Naive thymus-derived CD8-positive, alpha-beta T cell (primary cell): ENCODE measurements at regions not wholly inside any gene's neighbourhood (a gene's known extent, or its start where the extent isn't known, plus 50 kb on each side); places are given as distances from the start of the nearest gene placed in this dataset.
"Not testable (repeated sequence)": the region's sequence is repeated elsewhere in the genome, so short reads cannot be mapped to it uniquely, and the experiment has no call there.

Experiments
- ATAC-seq, 2 donors: fragments of 150-1000 bp; cut with Tn5 transposase in 1 of 2; sonication (Bioruptor Pico), chemical (Tn5 transposase) in 1 of 2; 1 replicate in 1 of 2; 2 replicates in 1 of 2; pipeline ENCODE4 v1.10.0; 2021; ENCODE audit warnings: mild to moderate bottlenecking in 2 of 2, moderate library complexity in 2 of 2
- POLR2A ChIA-PET: fragments of 350-600 bp; sonication (Branson Sonifier 250); formaldehyde crosslinking; loops from one replicate; lab custom pipeline; 2021; ENCODE audit warnings: antibody characterized with exemption; lab: Charles Lee
- DNase-seq, 10 donors: peaks; one replicate each; pipeline versions ENCODE4 v3.0.0 to v3.0.0-alpha.2; 2020 to 2022
- H3K27ac Mint-ChIP-seq, 10 donors: one replicate each; pipeline ENCODE4 v1.8.0; 2020 to 2022; ENCODE audit warnings: mild to moderate bottlenecking in 10 of 10, mixed read lengths in 10 of 10, moderate library complexity in 4 of 10, inconsistent platforms in 1 of 10
- H3K27me3 Mint-ChIP-seq, 5 donors: one replicate each; pipeline ENCODE4 v1.8.0; 2021 to 2022; ENCODE audit warnings: mixed read lengths in 5 of 5
- H3K36me3 Mint-ChIP-seq, 3 donors: one replicate each; pipeline ENCODE4 v1.8.0; 2020 to 2022; ENCODE audit warnings: mixed read lengths in 3 of 3, mild to moderate bottlenecking in 2 of 3, inconsistent platforms in 1 of 3
- H3K4me1 Mint-ChIP-seq, 4 donors: one replicate each; pipeline ENCODE4 v1.8.0; 2021 to 2022; ENCODE audit warnings: mixed read lengths in 4 of 4
- H3K4me3 Mint-ChIP-seq, 10 donors: one replicate each; pipeline ENCODE4 v1.8.0; 2020 to 2022; ENCODE audit warnings: mild to moderate bottlenecking in 10 of 10, mixed read lengths in 10 of 10, moderate library complexity in 6 of 10, inconsistent platforms in 1 of 10
- H3K9me3 Mint-ChIP-seq, 9 donors: one replicate each; pipeline ENCODE4 v1.8.0; 2020 to 2022; ENCODE audit warnings: mixed read lengths in 9 of 9, mild to moderate bottlenecking in 3 of 9, inconsistent platforms in 1 of 9, moderate library complexity in 1 of 9

- ATAC-seq, result no peak
- peaks cover 0 to 11% (median 0%) of the 10 kb centered on the region in 5 donors for H3K27me3 Mint-ChIP-seq
- POLR2A ChIA-PET, result no interaction called here
- H3K4me3 Mint-ChIP-seq, result no peak overlapping the region
- H3K27ac Mint-ChIP-seq, result no peak overlapping the region
- no peak for DNase-seq
- H3K9me3 Mint-ChIP-seq, result peaks cover 0 to 31% (median 9%) of the 10 kb centered on the region in 9 donors
- no peaks in the 10 kb centered on the region for H3K36me3 Mint-ChIP-seq
- no peaks in the 10 kb centered on the region for H3K4me1 Mint-ChIP-seq
These were observed 169.2 kb upstream of the IRS2 start for GRCh38 chr13:109955598-109955997.

DNA sequence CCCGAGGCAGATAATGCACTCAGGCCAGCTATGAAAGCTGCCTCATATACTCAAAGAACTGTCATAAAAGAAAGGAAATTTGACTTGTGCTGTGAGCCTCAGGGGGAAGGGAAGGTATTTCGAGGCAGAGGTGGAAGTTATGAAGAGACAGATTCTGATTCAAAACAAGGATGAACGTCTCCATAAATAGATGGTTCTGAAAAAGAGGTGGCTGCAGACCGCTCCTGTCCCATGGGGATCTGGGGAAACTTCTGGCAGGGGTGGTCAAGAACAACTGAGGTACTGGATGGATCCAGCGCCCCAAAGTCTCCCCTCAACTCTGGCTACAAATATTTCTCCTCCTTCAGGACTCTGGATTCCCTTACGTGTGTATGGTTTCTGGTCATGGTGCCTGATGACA lies 168.1 kb upstream of the IRS2 start:
- Mint-ChIP-seq H3K9me3 (peaks cover 0 to 27% (median 10%) of the 10 kb centered on the region in 9 donors), H3K36me3 (no peaks in the 10 kb centered on the region), H3K27ac (no peak overlapping the region), H3K4me3 (no peak overlapping the region), H3K27me3 (peaks cover 0 to 11% (median 2%) of the 10 kb centered on the region in 5 donors), H3K4me1 (peaks cover 0 to 2% (median 0%) of the 10 kb centered on the region in 4 donors)
- POLR2A ChIA-PET, result no interaction called here
- ATAC-seq (no peak), DNase-seq (no peak)

- no peak overlapping the region for H3K4me3 Mint-ChIP-seq
- H3K27ac Mint-ChIP-seq, result peak overlapping the region in 1 of 10 donors; percentile 49
- H3K36me3 Mint-ChIP-seq, result no peaks in the 10 kb centered on the region
- H3K4me1 Mint-ChIP-seq, result peaks cover 0 to 2% (median 0%) of the 10 kb centered on the region in 4 donors
- POLR2A ChIA-PET, result no interaction called here
- H3K9me3 Mint-ChIP-seq, result peaks cover 0 to 12% (median 3%) of the 10 kb centered on the region in 9 donors
- ATAC-seq, result no peak
- H3K27me3 Mint-ChIP-seq, result peaks cover 2 to 22% (median 4%) of the 10 kb centered on the region in 5 donors
- no peak for DNase-seq
These were observed 165.1 kb upstream of the IRS2 start for GRCh38 chr13:109951491-109951890.

DNA sequence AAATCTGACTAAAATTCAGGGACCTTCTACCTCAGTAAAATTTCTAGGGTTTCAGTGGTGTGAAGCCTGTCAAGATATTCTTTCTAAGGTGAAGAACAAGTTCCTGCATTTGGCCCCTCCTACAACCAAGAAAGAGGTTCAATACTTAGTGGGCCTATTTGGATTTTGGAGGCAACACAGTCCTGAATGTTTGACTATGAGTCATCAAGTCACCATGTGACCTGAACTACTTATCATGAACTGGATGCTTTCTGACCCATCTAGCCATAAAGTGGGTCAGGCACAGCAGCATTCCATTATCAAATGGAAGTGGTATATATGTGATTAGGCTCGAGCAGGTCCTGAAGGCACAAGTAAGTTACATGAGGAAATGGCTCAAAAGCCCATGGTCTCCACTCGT lies 163.0 kb upstream of the IRS2 start:
- no peak overlapping the region for H3K27ac Mint-ChIP-seq
- ATAC-seq (no peak), DNase-seq (no peak)
- peaks cover 0 to 20% (median 7%) of the 10 kb centered on the region in 9 donors for H3K9me3 Mint-ChIP-seq
- peaks cover 0 to 5% (median 0%) of the 10 kb centered on the region in 3 donors for H3K36me3 Mint-ChIP-seq
- no peak overlapping the region for H3K4me3 Mint-ChIP-seq
- H3K4me1 Mint-ChIP-seq, result peaks cover 0 to 2% (median 0%) of the 10 kb centered on the region in 4 donors
- POLR2A ChIA-PET, result no interaction called here
- peaks cover 4 to 30% (median 4%) of the 10 kb centered on the region in 5 donors for H3K27me3 Mint-ChIP-seq

- Mint-ChIP-seq H3K4me3 (no peak overlapping the region), H3K27me3 (peaks cover 5 to 19% (median 11%) of the 10 kb centered on the region in 5 donors), H3K27ac (no peak overlapping the region), H3K4me1 (peaks cover 0 to 2% (median 0%) of the 10 kb centered on the region in 4 donors), H3K9me3 (peaks cover 0 to 20% (median 4%) of the 10 kb centered on the region in 9 donors), H3K36me3 (peaks cover 0 to 5% (median 0%) of the 10 kb centered on the region in 3 donors)
- POLR2A ChIA-PET, result no interaction called here
- ATAC-seq (no peak), DNase-seq (no peak)
These were observed 160.6 kb upstream of the IRS2 start for GRCh38 chr13:109947006-109947405.

- no peak overlapping the region for H3K4me3 Mint-ChIP-seq
- H3K36me3 Mint-ChIP-seq, result peaks cover 0 to 5% (median 0%) of the 10 kb centered on the region in 3 donors
- POLR2A ChIA-PET, result no interaction called here
- H3K9me3 Mint-ChIP-seq, result peaks cover 0 to 17% (median 4%) of the 10 kb centered on the region in 9 donors
- H3K27ac Mint-ChIP-seq, result no peak overlapping the region
- peaks cover 5 to 19% (median 11%) of the 10 kb centered on the region in 5 donors for H3K27me3 Mint-ChIP-seq
- ATAC-seq (no peak), DNase-seq (no peak)
- H3K4me1 Mint-ChIP-seq, result peaks cover 0 to 2% (median 0%) of the 10 kb centered on the region in 4 donors
These were observed 159.0 kb upstream of the IRS2 start for GRCh38 chr13:109945206-109945960.

- DNase-seq, result no peak
- POLR2A ChIA-PET, result no interaction called here
- ATAC-seq, result no peak
- peaks cover 0 to 5% (median 0%) of the 10 kb centered on the region in 3 donors for H3K36me3 Mint-ChIP-seq
- no peak overlapping the region for H3K27ac Mint-ChIP-seq
- no peak overlapping the region for H3K4me3 Mint-ChIP-seq
- H3K4me1 Mint-ChIP-seq, result no peaks in the 10 kb centered on the region
- H3K27me3 Mint-ChIP-seq, result peaks cover 3 to 14% (median 9%) of the 10 kb centered on the region in 5 donors
- H3K9me3 Mint-ChIP-seq, result peaks cover 0 to 17% (median 4%) of the 10 kb centered on the region in 9 donors
These were observed 155.6 kb upstream of the IRS2 start for GRCh38 chr13:109941951-109942350.

DNA sequence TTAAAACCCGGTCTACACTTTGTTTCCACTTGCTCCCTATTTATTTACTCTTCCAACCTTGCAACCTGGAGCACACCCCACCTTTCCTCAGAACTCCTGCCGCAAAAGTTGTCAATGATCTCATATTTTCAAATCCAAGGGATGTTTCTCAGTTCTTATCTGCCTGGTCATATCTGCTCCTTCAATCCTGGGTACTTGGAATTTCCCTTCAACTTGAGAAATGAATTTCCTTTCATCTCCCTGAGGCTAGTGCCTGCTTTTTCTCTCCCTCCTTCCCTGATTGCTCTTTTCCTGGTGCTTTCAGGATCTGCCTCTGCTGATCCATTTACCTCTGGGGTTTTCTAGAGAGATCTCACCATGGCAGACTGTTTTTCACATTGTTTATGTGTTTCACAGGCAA lies 154.8 kb upstream of the IRS2 start:
- no peak for ATAC-seq
- no peak overlapping the region for H3K4me3 Mint-ChIP-seq
- no peak overlapping the region for H3K27ac Mint-ChIP-seq
- peaks cover 0 to 5% (median 0%) of the 10 kb centered on the region in 3 donors for H3K36me3 Mint-ChIP-seq
- POLR2A ChIA-PET, result no interaction called here
- peaks cover 0 to 17% (median 4%) of the 10 kb centered on the region in 9 donors for H3K9me3 Mint-ChIP-seq
- peaks cover 3 to 9% (median 5%) of the 10 kb centered on the region in 5 donors for H3K27me3 Mint-ChIP-seq
- H3K4me1 Mint-ChIP-seq, result no peaks in the 10 kb centered on the region
- no peak for DNase-seq

- H3K27me3 Mint-ChIP-seq, result peaks cover 0 to 9% (median 3%) of the 10 kb centered on the region in 5 donors
- H3K36me3 Mint-ChIP-seq, result peaks cover 0 to 5% (median 0%) of the 10 kb centered on the region in 3 donors
- no peak overlapping the region for H3K4me3 Mint-ChIP-seq
- POLR2A ChIA-PET, result no interaction called here
- DNase-seq, result no peak
- no peaks in the 10 kb centered on the region for H3K4me1 Mint-ChIP-seq
- ATAC-seq, result no peak
- no peak overlapping the region for H3K27ac Mint-ChIP-seq
- peaks cover 0 to 15% (median 0%) of the 10 kb centered on the region in 9 donors for H3K9me3 Mint-ChIP-seq
These were observed 154.3 kb upstream of the IRS2 start for GRCh38 chr13:109940637-109941036.

DNA sequence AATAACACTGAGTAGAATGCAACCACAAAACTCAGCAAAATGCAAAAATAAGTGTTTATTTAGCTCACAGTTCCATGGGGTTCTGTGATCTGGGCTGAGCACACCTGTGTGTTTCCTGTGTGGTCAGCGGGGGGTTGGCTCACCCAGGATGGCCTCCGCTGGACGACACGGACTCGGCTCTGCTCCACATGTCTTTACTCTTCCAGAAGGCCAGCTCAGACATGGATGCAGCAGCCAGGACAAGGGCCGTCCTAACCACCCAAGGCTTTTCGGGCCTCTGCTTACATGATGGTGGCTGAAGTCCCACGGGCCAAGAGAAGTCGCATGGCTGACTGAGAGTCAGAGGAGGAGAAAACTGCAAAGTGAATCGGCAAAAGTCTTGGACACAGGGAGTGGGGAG lies 153.5 kb upstream of the IRS2 start:
- Mint-ChIP-seq H3K4me3 (no peak overlapping the region), H3K27ac (no peak overlapping the region), H3K9me3 (peaks cover 0 to 8% (median 5%) of the 10 kb centered on the region in 9 donors), H3K4me1 (no peaks in the 10 kb centered on the region), H3K36me3 (no peaks in the 10 kb centered on the region), H3K27me3 (peaks cover 0 to 9% (median 3%) of the 10 kb centered on the region in 5 donors)
- DNase-seq (no peak), ATAC-seq (no peak)
- POLR2A ChIA-PET, result no interaction called here

DNA sequence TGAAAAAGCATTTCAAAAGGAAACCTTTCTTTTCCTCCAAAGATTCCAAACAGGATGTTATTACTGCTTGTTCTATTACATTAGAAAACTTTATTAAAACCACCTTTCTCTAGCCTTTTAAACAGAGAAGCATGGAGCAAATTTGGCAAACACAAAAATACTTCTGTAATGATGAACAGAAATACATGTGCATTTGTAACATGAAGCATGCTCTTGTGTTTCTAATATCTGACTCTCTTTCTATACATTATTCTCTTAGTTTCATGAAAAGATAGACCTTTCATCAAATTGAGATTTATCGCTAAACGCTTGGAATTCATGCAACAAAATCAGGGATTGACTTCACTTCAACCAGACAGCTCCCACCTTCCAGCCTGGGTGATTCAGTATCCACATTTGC lies 152.8 kb upstream of the IRS2 start:
- POLR2A ChIA-PET, result no interaction called here
- H3K36me3 Mint-ChIP-seq, result no peaks in the 10 kb centered on the region
- no peak overlapping the region for H3K27ac Mint-ChIP-seq
- H3K4me1 Mint-ChIP-seq, result no peaks in the 10 kb centered on the region
- no peak for ATAC-seq
- peaks cover 0 to 5% (median 3%) of the 10 kb centered on the region in 5 donors for H3K27me3 Mint-ChIP-seq
- no peak for DNase-seq
- peaks cover 0 to 11% (median 3%) of the 10 kb centered on the region in 9 donors for H3K9me3 Mint-ChIP-seq
- H3K4me3 Mint-ChIP-seq, result no peak overlapping the region

DNA sequence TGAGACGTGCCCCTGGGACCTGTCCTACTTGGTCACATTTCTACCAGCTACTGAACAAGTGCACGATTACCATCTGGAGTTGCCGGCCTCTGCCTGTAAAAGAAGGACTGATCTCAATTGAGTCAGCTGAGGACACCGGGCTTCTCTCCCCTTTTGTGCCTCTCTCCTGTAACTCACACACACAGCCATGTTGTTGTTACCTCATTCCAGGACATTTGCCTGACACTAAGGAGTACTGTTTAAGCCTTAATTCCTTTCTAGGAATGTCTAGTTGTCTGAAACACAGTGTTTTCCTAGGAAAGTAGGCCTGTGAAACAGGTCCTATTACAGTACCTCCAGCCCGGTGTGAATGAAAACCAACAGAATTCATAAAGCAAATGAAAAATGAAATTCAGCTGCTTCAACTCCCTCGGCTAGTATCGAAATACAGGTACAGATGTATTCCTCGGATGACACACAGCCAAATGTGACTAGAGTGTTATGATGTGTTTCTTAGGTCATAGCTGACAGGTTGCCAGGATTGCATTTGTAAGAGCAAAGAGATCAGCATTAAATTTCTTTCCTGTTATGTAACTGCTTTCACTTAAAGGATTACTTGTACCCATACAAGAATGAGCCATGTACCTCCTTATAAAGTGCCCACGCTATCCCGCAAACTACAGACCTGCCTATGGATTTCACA lies 152.0 kb upstream of the IRS2 start:
- H3K4me3 Mint-ChIP-seq, result no peak overlapping the region
- ATAC-seq (no peak), DNase-seq (no peak)
- no peaks in the 10 kb centered on the region for H3K4me1 Mint-ChIP-seq
- peaks cover 0 to 11% (median 0%) of the 10 kb centered on the region in 9 donors for H3K9me3 Mint-ChIP-seq
- POLR2A ChIA-PET, result no interaction called here
- H3K36me3 Mint-ChIP-seq, result no peaks in the 10 kb centered on the region
- H3K27ac Mint-ChIP-seq, result no peak overlapping the region
- peaks cover 0 to 2% (median 0%) of the 10 kb centered on the region in 5 donors for H3K27me3 Mint-ChIP-seq

DNA sequence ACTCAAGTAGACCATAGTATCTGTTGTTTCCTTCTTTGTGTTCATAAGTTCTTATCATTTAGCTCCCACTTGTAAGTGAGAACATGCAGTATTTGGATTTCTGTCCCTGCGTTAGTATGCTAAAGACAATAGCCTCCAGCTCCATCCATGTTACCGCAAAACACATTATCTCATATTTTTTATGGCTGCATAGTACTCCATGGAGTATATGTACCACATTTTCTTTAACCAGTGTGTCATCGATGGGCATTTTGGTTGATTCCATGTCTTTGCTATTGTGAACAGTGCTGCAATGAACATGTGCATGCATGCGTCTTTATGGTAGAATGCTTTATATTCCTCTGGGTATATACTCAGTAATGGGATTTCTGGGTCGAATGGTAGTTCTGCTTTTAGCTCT lies 148.1 kb upstream of the IRS2 start:
- H3K27ac Mint-ChIP-seq, ATAC-seq, POLR2A ChIA-PET, H3K27me3 Mint-ChIP-seq, H3K4me1 Mint-ChIP-seq, DNase-seq, H3K4me3 Mint-ChIP-seq, H3K36me3 Mint-ChIP-seq: not testable (repeated sequence)
- H3K9me3 Mint-ChIP-seq, result peaks cover 0 to 11% (median 0%) of the 10 kb centered on the region in 9 donors
